ENCODE measurements at regions not wholly inside any gene's neighbourhood (a gene's known extent, or its start where the extent isn't known, plus 50 kb on each side); places are given as distances from the start of the nearest gene placed in this dataset.

DNA sequence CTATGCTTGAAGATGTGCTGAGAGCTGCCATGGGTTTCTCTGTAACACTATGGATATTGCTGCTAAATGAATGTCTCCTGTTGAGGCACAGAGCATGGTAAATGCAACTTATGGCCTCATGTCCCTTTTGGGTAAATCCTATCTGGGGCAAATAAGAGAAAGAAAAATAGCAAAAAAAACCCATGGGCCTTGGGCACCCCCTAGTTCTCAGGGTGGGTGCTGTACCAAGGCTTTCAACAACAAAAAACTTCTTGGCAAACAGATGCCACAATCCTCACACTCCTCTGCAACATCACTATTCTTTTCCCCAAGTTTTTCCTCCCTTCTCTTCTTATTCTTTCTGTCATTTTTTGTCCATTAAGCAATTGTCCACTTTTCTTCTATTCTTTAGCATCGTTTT, 340.1 kb upstream of the ROBO2 start:
- DNase-seq (ENCODE audit: low read depth in 1 of 2, low spot score in 1 of 2), result no peak
- no peaks in the 10 kb centered on the region for H3K27me3 ChIP-seq (ENCODE audit: insufficient read depth, poor library complexity, severe bottlenecking)
- no peak for TF ChIP-seq POLR2AphosphoS5 (IDR thresholded peaks at IDR 0.05; ENCODE audit: low read depth)
- no peak for TF ChIP-seq SPI1 (IDR thresholded peaks at IDR 0.05; ENCODE audit: borderline replicate concordance, low read depth)
- TF ChIP-seq, protein P1, sequence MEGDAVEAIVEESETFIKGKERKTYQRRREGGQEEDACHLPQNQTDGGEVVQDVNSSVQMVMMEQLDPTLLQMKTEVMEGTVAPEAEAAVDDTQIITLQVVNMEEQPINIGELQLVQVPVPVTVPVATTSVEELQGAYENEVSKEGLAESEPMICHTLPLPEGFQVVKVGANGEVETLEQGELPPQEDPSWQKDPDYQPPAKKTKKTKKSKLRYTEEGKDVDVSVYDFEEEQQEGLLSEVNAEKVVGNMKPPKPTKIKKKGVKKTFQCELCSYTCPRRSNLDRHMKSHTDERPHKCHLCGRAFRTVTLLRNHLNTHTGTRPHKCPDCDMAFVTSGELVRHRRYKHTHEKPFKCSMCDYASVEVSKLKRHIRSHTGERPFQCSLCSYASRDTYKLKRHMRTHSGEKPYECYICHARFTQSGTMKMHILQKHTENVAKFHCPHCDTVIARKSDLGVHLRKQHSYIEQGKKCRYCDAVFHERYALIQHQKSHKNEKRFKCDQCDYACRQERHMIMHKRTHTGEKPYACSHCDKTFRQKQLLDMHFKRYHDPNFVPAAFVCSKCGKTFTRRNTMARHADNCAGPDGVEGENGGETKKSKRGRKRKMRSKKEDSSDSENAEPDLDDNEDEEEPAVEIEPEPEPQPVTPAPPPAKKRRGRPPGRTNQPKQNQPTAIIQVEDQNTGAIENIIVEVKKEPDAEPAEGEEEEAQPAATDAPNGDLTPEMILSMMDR (IDR thresholded peaks at IDR 0.05; ENCODE audit: insufficient read depth, low read length), result no peak
- TF ChIP-seq, protein P2, sequence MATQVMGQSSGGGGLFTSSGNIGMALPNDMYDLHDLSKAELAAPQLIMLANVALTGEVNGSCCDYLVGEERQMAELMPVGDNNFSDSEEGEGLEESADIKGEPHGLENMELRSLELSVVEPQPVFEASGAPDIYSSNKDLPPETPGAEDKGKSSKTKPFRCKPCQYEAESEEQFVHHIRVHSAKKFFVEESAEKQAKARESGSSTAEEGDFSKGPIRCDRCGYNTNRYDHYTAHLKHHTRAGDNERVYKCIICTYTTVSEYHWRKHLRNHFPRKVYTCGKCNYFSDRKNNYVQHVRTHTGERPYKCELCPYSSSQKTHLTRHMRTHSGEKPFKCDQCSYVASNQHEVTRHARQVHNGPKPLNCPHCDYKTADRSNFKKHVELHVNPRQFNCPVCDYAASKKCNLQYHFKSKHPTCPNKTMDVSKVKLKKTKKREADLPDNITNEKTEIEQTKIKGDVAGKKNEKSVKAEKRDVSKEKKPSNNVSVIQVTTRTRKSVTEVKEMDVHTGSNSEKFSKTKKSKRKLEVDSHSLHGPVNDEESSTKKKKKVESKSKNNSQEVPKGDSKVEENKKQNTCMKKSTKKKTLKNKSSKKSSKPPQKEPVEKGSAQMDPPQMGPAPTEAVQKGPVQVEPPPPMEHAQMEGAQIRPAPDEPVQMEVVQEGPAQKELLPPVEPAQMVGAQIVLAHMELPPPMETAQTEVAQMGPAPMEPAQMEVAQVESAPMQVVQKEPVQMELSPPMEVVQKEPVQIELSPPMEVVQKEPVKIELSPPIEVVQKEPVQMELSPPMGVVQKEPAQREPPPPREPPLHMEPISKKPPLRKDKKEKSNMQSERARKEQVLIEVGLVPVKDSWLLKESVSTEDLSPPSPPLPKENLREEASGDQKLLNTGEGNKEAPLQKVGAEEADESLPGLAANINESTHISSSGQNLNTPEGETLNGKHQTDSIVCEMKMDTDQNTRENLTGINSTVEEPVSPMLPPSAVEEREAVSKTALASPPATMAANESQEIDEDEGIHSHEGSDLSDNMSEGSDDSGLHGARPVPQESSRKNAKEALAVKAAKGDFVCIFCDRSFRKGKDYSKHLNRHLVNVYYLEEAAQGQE (IDR thresholded peaks at IDR 0.05; ENCODE audit: insufficient replicate concordance, low read depth), result no peak
- no peak for TF ChIP-seq GABPA (IDR thresholded peaks at IDR 0.05; ENCODE audit: low read depth)
- H3K27ac ChIP-seq (replicated peaks), result no peak overlapping the region
- no peak overlapping the region for H3K4me3 ChIP-seq (replicated peaks; ENCODE audit: insufficient read depth, low read length)

DNA sequence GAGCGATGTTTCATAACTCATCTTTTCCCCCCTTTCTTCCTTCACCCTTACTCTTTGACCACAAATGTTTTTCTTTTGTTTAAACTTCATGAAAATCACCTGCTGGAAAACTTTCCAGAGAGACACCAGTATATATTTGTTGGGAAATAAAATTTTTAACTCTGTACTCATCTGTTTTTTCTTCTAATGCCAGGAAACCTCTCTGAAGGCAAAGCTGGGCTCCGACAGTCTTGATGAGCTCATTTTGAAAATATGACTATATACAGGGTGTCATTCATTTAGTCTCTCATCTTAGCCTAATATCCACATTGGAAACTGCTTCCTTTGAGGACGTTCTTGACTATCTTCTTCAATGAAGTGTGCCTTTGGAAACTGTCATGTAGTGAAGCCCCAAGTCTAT, 339.6 kb upstream of the ROBO2 start:
- Histone ChIP-seq H3K27me3 (ENCODE audit: insufficient read depth, poor library complexity, severe bottlenecking) (no peaks in the 10 kb centered on the region), H3K27ac (replicated peaks) (no peak overlapping the region), H3K4me3 (replicated peaks; ENCODE audit: insufficient read depth, low read length) (no peak overlapping the region)
- no peak for DNase-seq (ENCODE audit: low read depth in 1 of 2, low spot score in 1 of 2)
- no peak for TF ChIP-seq SPI1 (IDR thresholded peaks at IDR 0.05; ENCODE audit: borderline replicate concordance, low read depth)
- TF ChIP-seq GABPA (IDR thresholded peaks at IDR 0.05; ENCODE audit: low read depth), result no peak
- no peak for TF ChIP-seq POLR2AphosphoS5 (IDR thresholded peaks at IDR 0.05; ENCODE audit: low read depth)
- TF ChIP-seq, protein P1 (IDR thresholded peaks at IDR 0.05; ENCODE audit: insufficient read depth, low read length), result no peak
- TF ChIP-seq, protein P2 (IDR thresholded peaks at IDR 0.05; ENCODE audit: insufficient replicate concordance, low read depth), result no peak

- no peaks in the 10 kb centered on the region for H3K27me3 ChIP-seq (ENCODE audit: insufficient read depth, poor library complexity, severe bottlenecking)
- DNase-seq (ENCODE audit: low read depth in 1 of 2, low spot score in 1 of 2), result no peak
- H3K27ac ChIP-seq (replicated peaks), result no peak overlapping the region
- TF ChIP-seq SPI1 (IDR thresholded peaks at IDR 0.05; ENCODE audit: borderline replicate concordance, low read depth) (no peak), POLR2AphosphoS5 (IDR thresholded peaks at IDR 0.05; ENCODE audit: low read depth) (no peak), GABPA (IDR thresholded peaks at IDR 0.05; ENCODE audit: low read depth) (no peak)
- TF ChIP-seq, protein P2 (IDR thresholded peaks at IDR 0.05; ENCODE audit: insufficient replicate concordance, low read depth), result no peak
- TF ChIP-seq, protein P1 (IDR thresholded peaks at IDR 0.05; ENCODE audit: insufficient read depth, low read length), result no peak
- H3K4me3 ChIP-seq (replicated peaks; ENCODE audit: insufficient read depth, low read length), result no peak overlapping the region
Measured at GRCh38 chr3:76702676-76703075, 337.2 kb upstream of the ROBO2 start.

Data from HL-60 (cell line).